ENCODE measurements at regions not wholly inside any gene's neighbourhood (a gene's known extent, or its start where the extent isn't known, plus 50 kb on each side); places are given as distances from the start of the nearest gene placed in this dataset.

GRCh38 chr19:14310055-14310454, 71.2 kb upstream of the ADGRE5 start:
- TF ChIP-seq CTCF (optimal IDR thresholded peaks at IDR 0.05 in 1 of 3, IDR thresholded peaks at IDR 0.05 in 1 of 3, conservative IDR thresholded peaks at IDR 0.05 in 1 of 3; ENCODE audit: extremely low read depth in 1 of 3, insufficient read depth in 2 of 3, low read length in 3 of 3) (no peak), EZH2 (IDR thresholded peaks at IDR 0.05; ENCODE audit: low read length) (no peak)
- H4K20me1 ChIP-seq (ENCODE audit: control insufficient read depth, extremely low read depth, insufficient read depth, low read length) = no peaks in the 10 kb centered on the region
- no peak overlapping the region for H3K27ac ChIP-seq (ENCODE audit: control insufficient read depth, insufficient read depth, low read length)
- no peak for FAIRE-seq
- dilution Hi-C loops (cut with MboI; ENCODE audit: extremely low pct_ligation_motif_present, low sequenced_read_pairs) = no loop called here
- no peak for DNase-seq (ENCODE audit: low read depth, low spot score)
- no peaks in the 10 kb centered on the region for H3K4me1 ChIP-seq (ENCODE audit: control insufficient read depth, extremely low read depth, insufficient read depth, low read length)
- H3K9ac ChIP-seq (ENCODE audit: control insufficient read depth, extremely low read depth, insufficient read depth, low read length) = no peak overlapping the region
- no peak overlapping the region for H2AFZ ChIP-seq (ENCODE audit: control insufficient read depth, low read length)
- no peaks in the 10 kb centered on the region for H3K9me3 ChIP-seq (ENCODE audit: control insufficient read depth, low read depth, low read length)
- no peaks in the 10 kb centered on the region for H3K79me2 ChIP-seq (ENCODE audit: control insufficient read depth, insufficient read depth, low read length)
- H3K4me2 ChIP-seq (ENCODE audit: control insufficient read depth, extremely low read depth, insufficient read depth, low read depth, low read length) = no peak overlapping the region
- no peaks in the 10 kb centered on the region for H3K9me1 ChIP-seq (ENCODE audit: control insufficient read depth, extremely low read depth, insufficient read depth, low read length)
- H3K4me3 ChIP-seq (ENCODE audit: control insufficient read depth in 2 of 3, extremely low read depth in 1 of 3, insufficient read depth in 2 of 3, low read depth in 1 of 3, low read length in 3 of 3) = no peak overlapping the region
- no peaks in the 10 kb centered on the region for H3K27me3 ChIP-seq (ENCODE audit: control insufficient read depth, extremely low read depth, insufficient read depth, low read length)
- H3K36me3 ChIP-seq (ENCODE audit: control insufficient read depth in 2 of 2, extremely low read depth in 1 of 2, insufficient read depth in 2 of 2, low read length in 2 of 2) = no peaks in the 10 kb centered on the region

- Histone ChIP-seq H3K9me3 (ENCODE audit: control insufficient read depth, low read depth, low read length) (no peaks in the 10 kb centered on the region), H3K36me3 (ENCODE audit: control insufficient read depth in 2 of 2, extremely low read depth in 1 of 2, insufficient read depth in 2 of 2, low read length in 2 of 2) (no peaks in the 10 kb centered on the region), H2AFZ (ENCODE audit: control insufficient read depth, low read length) (no peak overlapping the region), H3K4me2 (ENCODE audit: control insufficient read depth, extremely low read depth, insufficient read depth, low read depth, low read length) (no peak overlapping the region), H3K4me1 (ENCODE audit: control insufficient read depth, extremely low read depth, insufficient read depth, low read length) (no peaks in the 10 kb centered on the region), H4K20me1 (ENCODE audit: control insufficient read depth, extremely low read depth, insufficient read depth, low read length) (no peaks in the 10 kb centered on the region), H3K9me1 (ENCODE audit: control insufficient read depth, extremely low read depth, insufficient read depth, low read length) (no peaks in the 10 kb centered on the region), H3K27me3 (ENCODE audit: control insufficient read depth, extremely low read depth, insufficient read depth, low read length) (no peaks in the 10 kb centered on the region), H3K9ac (ENCODE audit: control insufficient read depth, extremely low read depth, insufficient read depth, low read length) (no peak overlapping the region), H3K4me3 (ENCODE audit: control insufficient read depth in 2 of 3, extremely low read depth in 1 of 3, insufficient read depth in 2 of 3, low read depth in 1 of 3, low read length in 3 of 3) (no peak overlapping the region), H3K27ac (ENCODE audit: control insufficient read depth, insufficient read depth, low read length) (no peak overlapping the region), H3K79me2 (ENCODE audit: control insufficient read depth, insufficient read depth, low read length) (no peaks in the 10 kb centered on the region)
- FAIRE-seq (no peak), DNase-seq (ENCODE audit: low read depth, low spot score) (no peak)
- TF ChIP-seq CTCF (optimal IDR thresholded peaks at IDR 0.05 in 1 of 3, IDR thresholded peaks at IDR 0.05 in 1 of 3, conservative IDR thresholded peaks at IDR 0.05 in 1 of 3; ENCODE audit: extremely low read depth in 1 of 3, insufficient read depth in 2 of 3, low read length in 3 of 3) = no peak
- no peak for TF ChIP-seq EZH2 (IDR thresholded peaks at IDR 0.05; ENCODE audit: low read length)
- dilution Hi-C loops (cut with MboI; ENCODE audit: extremely low pct_ligation_motif_present, low sequenced_read_pairs) = no loop called here
Measured at GRCh38 chr19:14305706-14306105, 75.5 kb upstream of the ADGRE5 start.

All from keratinocyte (primary cell).